Sigmoid colon (tissue), 6 donors: ENCODE measurements at regions not wholly inside any gene's neighbourhood (a gene's known extent, or its start where the extent isn't known, plus 50 kb on each side); places are given as distances from the start of the nearest gene placed in this dataset.

Source experiments
- DNase-seq: peaks from one replicate; pipeline ENCODE4 v3.0.0-alpha.2; 2019
- H3K27ac ChIP-seq, 4 donors: fragments of 200-600 bp; sonication (generic); one replicate each; pipeline ENCODE4 v1.5.1; 2016 to 2019; ENCODE audit warnings: mild to moderate bottlenecking in 1 of 4
- H3K27me3 ChIP-seq, 3 donors: fragments of 200-600 bp; sonication (generic); one replicate each; pipeline ENCODE4 v1.5.1; 2019; ENCODE audit warnings: mild to moderate bottlenecking in 1 of 3
- H3K36me3 ChIP-seq, 4 donors: fragments of 200-600 bp; sonication (generic); one replicate each; pipeline ENCODE4 v1.5.1; 2016 to 2019
- H3K4me1 ChIP-seq, 4 donors: fragments of 200-600 bp; sonication (generic); one replicate each; pipeline ENCODE4 v1.5.1; 2017 to 2019
- H3K4me3 ChIP-seq, 4 donors: fragments of 200-600 bp; sonication (generic); one replicate each; pipeline ENCODE4 v1.5.1; 2017 to 2019; ENCODE audit warnings: mild to moderate bottlenecking in 2 of 4, moderate library complexity in 1 of 4
- H3K9me3 ChIP-seq, 4 donors: fragments of 200-600 bp in 3 of 4; sonication (generic) in 3 of 4; one replicate each; pipeline versions ENCODE4 v1.5.1 to v1.6.1; 2013 to 2019
- EP300 ChIP-seq, 4 donors: sonication (generic); formaldehyde crosslinking; IDR thresholded peaks; one replicate each; pipeline ENCODE4 v1.6.1; 2017; ENCODE audit warnings: antibody characterized with exemption in 4 of 4
- POLR2A ChIP-seq, 2 donors: fragments of 450-650 bp; IDR thresholded peaks; one replicate each; pipeline ENCODE4 v1.6.1; 2016; ENCODE audit warnings: antibody characterized with exemption in 2 of 2, mild to moderate bottlenecking in 2 of 2, moderate library complexity in 2 of 2
- POLR2AphosphoS5 ChIP-seq, 4 donors: sonication (generic); formaldehyde crosslinking; IDR thresholded peaks; one replicate each; pipeline ENCODE4 v1.6.1; 2017; ENCODE audit warnings: antibody characterized with exemption in 4 of 4
- WGBS, 2 donors: extraction: QIAGEN DNeasy Blood & Tissue Kit; methylation state at CpG; one replicate each; pipeline ENCODE4 v1.1.7; 2013; 5-methylcytosine and 5-hydroxymethylcytosine counted together
- intact Hi-C: fragments of 100-400 bp; cut with DNase I; formaldehyde crosslinking; loops from one replicate; pipeline ENCODE4 v1.15.1; 2023
- TF ChIP-seq, protein P1 (sequence below), 4 experiments: fragments of 450-650 bp in 3 of 4; fragments of 200-600 bp in 1 of 4; IDR thresholded peaks; one replicate each; pipeline ENCODE4 v1.5.1; 2016 to 2019; ENCODE audit warnings: antibody characterized with exemption in 4 of 4, mild to moderate bottlenecking in 3 of 4, moderate library complexity in 2 of 4
- donor health status: healthy with polysubstance abuse.
- donor health status: healthy.

- Histone ChIP-seq H3K27me3 (no peaks in the 10 kb centered on the region), H3K36me3 (no peaks in the 10 kb centered on the region), H3K4me3 (no peak overlapping the region), H3K9me3 (no peaks in the 10 kb centered on the region), H3K4me1 (no peaks in the 10 kb centered on the region), H3K27ac (no peak overlapping the region)
- intact Hi-C loops = no loop called here
- TF ChIP-seq POLR2AphosphoS5 (IDR thresholded peaks at IDR 0.05) = no peak
- TF ChIP-seq POLR2A (IDR thresholded peaks at IDR 0.05) = no peak
- TF ChIP-seq, protein P1, sequence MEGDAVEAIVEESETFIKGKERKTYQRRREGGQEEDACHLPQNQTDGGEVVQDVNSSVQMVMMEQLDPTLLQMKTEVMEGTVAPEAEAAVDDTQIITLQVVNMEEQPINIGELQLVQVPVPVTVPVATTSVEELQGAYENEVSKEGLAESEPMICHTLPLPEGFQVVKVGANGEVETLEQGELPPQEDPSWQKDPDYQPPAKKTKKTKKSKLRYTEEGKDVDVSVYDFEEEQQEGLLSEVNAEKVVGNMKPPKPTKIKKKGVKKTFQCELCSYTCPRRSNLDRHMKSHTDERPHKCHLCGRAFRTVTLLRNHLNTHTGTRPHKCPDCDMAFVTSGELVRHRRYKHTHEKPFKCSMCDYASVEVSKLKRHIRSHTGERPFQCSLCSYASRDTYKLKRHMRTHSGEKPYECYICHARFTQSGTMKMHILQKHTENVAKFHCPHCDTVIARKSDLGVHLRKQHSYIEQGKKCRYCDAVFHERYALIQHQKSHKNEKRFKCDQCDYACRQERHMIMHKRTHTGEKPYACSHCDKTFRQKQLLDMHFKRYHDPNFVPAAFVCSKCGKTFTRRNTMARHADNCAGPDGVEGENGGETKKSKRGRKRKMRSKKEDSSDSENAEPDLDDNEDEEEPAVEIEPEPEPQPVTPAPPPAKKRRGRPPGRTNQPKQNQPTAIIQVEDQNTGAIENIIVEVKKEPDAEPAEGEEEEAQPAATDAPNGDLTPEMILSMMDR (IDR thresholded peaks at IDR 0.05) = no peak
- no peak for TF ChIP-seq EP300 (IDR thresholded peaks at IDR 0.05)
- no peak for DNase-seq
- 81% methylated on average over 3 of the region's 3 CpGs for WGBS, 2 donors
Measured at GRCh38 chr16:73753931-73754330, 542.7 kb upstream of the PSMD7 start.

DNA sequence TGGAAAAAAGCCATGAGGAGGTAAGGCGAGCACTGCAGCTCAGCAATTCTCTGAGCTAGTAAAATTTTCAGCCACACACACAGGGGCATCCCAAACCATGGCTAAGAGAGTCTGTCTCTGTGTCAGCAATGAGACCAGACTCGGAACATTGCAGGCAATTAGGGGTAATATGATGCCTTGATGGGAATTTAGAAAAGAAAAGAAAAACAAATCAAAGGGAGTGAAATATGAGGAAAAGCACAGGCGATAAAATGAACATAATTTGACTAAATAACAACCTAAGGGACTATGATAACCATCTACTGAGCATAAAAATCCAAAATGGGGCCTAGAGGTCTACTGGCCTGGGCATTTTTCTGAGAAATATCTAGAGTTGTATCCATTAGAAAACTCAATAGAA lies 546.0 kb upstream of the PSMD7 start:
- 67 to 72% methylated on average over 3 of the region's 3 CpGs for WGBS, 2 donors
- intact Hi-C loops = no loop called here

DNA sequence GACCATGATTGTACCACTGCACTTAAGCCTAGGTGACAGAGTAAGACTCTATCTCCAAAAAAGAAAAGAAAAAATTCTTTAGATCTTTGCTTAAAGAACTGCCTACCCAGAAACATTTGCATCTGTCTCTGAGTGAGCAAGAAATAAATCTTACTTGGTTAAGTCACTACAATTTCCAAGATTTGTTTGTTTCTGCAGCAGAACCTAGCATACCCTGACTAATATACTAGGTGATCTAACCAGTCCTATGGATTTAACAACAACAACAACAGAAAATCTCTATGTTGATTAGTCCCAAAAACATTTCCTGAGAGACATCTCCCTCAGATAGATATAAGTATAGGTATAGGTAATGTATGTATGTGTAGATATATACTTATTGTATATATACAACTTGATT lies 549.3 kb upstream of the PSMD7 start:
- no peaks in the 10 kb centered on the region for H3K27me3 ChIP-seq
- DNase-seq = no peak
- H3K36me3 ChIP-seq = no peaks in the 10 kb centered on the region
- H3K4me3 ChIP-seq = no peak overlapping the region
- no peaks in the 10 kb centered on the region for H3K4me1 ChIP-seq
- intact Hi-C loops = no loop called here
- TF ChIP-seq POLR2A (IDR thresholded peaks at IDR 0.05) (no peak), EP300 (IDR thresholded peaks at IDR 0.05) (no peak), POLR2AphosphoS5 (IDR thresholded peaks at IDR 0.05) (no peak)
- TF ChIP-seq, protein P1 (IDR thresholded peaks at IDR 0.05) = no peak
- H3K27ac ChIP-seq = no peak overlapping the region
- no peaks in the 10 kb centered on the region for H3K9me3 ChIP-seq

More for the DNA sequence above, 546.0 kb upstream of the PSMD7 start:
- no peak overlapping the region for H3K27ac ChIP-seq
- H3K4me3 ChIP-seq = no peak overlapping the region
- H3K36me3 ChIP-seq = no peaks in the 10 kb centered on the region
- no peak for TF ChIP-seq EP300 (IDR thresholded peaks at IDR 0.05)
- TF ChIP-seq, protein P1 (IDR thresholded peaks at IDR 0.05) = no peak
- no peak for TF ChIP-seq POLR2AphosphoS5 (IDR thresholded peaks at IDR 0.05)
- TF ChIP-seq POLR2A (IDR thresholded peaks at IDR 0.05) = no peak
- H3K4me1 ChIP-seq = no peaks in the 10 kb centered on the region
- H3K27me3 ChIP-seq = no peaks in the 10 kb centered on the region
- H3K9me3 ChIP-seq = no peaks in the 10 kb centered on the region
- no peak for DNase-seq

DNA sequence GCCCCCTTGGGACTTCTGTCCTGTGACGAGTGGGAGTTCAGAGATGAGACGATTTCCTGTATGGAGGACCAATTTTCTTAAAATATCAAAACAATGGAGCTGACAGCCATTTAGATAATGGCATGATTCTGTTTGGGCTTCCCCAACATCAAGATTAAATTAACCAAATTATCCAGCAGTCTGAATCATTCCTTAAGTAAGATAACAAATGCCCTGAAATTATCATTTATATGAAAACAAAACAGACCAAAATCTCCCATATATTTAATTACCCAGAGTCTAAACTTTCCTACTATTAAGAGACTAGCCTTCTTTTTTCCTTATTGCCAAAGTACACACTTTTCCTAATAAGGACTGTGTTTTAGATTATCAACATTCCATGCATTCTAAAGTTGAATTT lies 550.1 kb upstream of the PSMD7 start:
- intact Hi-C loops = no loop called here
- no peak for DNase-seq
- Histone ChIP-seq H3K36me3 (no peaks in the 10 kb centered on the region), H3K4me1 (no peaks in the 10 kb centered on the region), H3K4me3 (no peak overlapping the region), H3K27me3 (no peaks in the 10 kb centered on the region), H3K27ac (no peak overlapping the region), H3K9me3 (no peaks in the 10 kb centered on the region)
- 81 to 86% methylated on average over 2 of the region's 2 CpGs for WGBS, 2 donors
- no peak for TF ChIP-seq POLR2AphosphoS5 (IDR thresholded peaks at IDR 0.05)
- no peak for TF ChIP-seq EP300 (IDR thresholded peaks at IDR 0.05)
- TF ChIP-seq, protein P1 (IDR thresholded peaks at IDR 0.05) = no peak
- no peak for TF ChIP-seq POLR2A (IDR thresholded peaks at IDR 0.05)
